Astrocyte (in vitro differentiated cells and primary cell): ENCODE measurements at regions not wholly inside any gene's neighbourhood (a gene's known extent, or its start where the extent isn't known, plus 50 kb on each side); places are given as distances from the start of the nearest gene placed in this dataset.

Experiments used
- DNase-seq: peaks from one replicate; pipeline ENCODE4 v3.0.0-alpha.2; 2010; ENCODE audit warnings: low read depth
- FAIRE-seq: peaks from 2 replicates; lab custom pipeline; 2011; peaks lifted over from hg19 to GRCh38; lab: Jason Lieb, UNC
- H2AFZ ChIP-seq: 2 replicates; pipeline ENCODE4 v1.6.0; 2012; ENCODE audit warnings: low read depth, low read length, inconsistent platforms
- H3K27ac ChIP-seq: 2 replicates; pipeline ENCODE4 v1.5.1; 2011; ENCODE audit warnings: low read depth, low read length, inconsistent platforms
- H3K27me3 ChIP-seq: 2 replicates; pipeline ENCODE4 v1.6.0; 2011; ENCODE audit warnings: low read length, inconsistent platforms; ENCODE audit not compliant: insufficient read depth
- H3K36me3 ChIP-seq: 2 replicates; pipeline ENCODE4 v1.5.1; 2011; ENCODE audit warnings: low read length, inconsistent platforms; ENCODE audit not compliant: insufficient read depth
- H3K4me1 ChIP-seq: 2 replicates; pipeline ENCODE4 v1.5.1; 2011; ENCODE audit warnings: low read length, inconsistent platforms; ENCODE audit not compliant: insufficient read depth
- H3K4me2 ChIP-seq: 2 replicates; pipeline ENCODE4 v1.6.0; 2012; ENCODE audit warnings: low read length, inconsistent platforms
- H3K4me3 ChIP-seq: 2 replicates; pipeline ENCODE4 v1.5.1; 2011; ENCODE audit warnings: low read depth, mild to moderate bottlenecking, low read length, inconsistent platforms; ENCODE audit not compliant: insufficient read depth
- H3K79me2 ChIP-seq: 2 replicates; pipeline ENCODE4 v1.6.0; 2012; ENCODE audit warnings: mild to moderate bottlenecking, low read length, inconsistent platforms; ENCODE audit not compliant: insufficient read depth
- H3K9ac ChIP-seq: 2 replicates; pipeline ENCODE4 v1.6.0; 2012; ENCODE audit warnings: mild to moderate bottlenecking, low read length, inconsistent platforms
- H3K9me3 ChIP-seq: 2 replicates; pipeline ENCODE4 v1.5.1; 2012; ENCODE audit warnings: low read depth, mild to moderate bottlenecking, low read length, inconsistent platforms; ENCODE audit not compliant: insufficient read depth
- H4K20me1 ChIP-seq: 2 replicates; pipeline ENCODE4 v1.6.0; 2012; ENCODE audit warnings: low read length, inconsistent platforms; ENCODE audit not compliant: insufficient read depth
- H3K27ac Mint-ChIP-seq: one replicate; pipeline ENCODE4 v1.8.0; 2021; ENCODE audit warnings: mild to moderate bottlenecking, mixed read lengths; ENCODE audit not compliant: unreplicated experiment
- H3K27me3 Mint-ChIP-seq: one replicate; pipeline ENCODE4 v1.8.0; 2021; ENCODE audit warnings: low read depth, mixed read lengths; ENCODE audit not compliant: unreplicated experiment
- H3K36me3 Mint-ChIP-seq: one replicate; pipeline ENCODE4 v1.8.0; 2021; ENCODE audit warnings: low read depth, mixed read lengths; ENCODE audit not compliant: unreplicated experiment
- H3K4me1 Mint-ChIP-seq: one replicate; pipeline ENCODE4 v1.8.0; 2021; ENCODE audit warnings: low read depth, mixed read lengths; ENCODE audit not compliant: unreplicated experiment
- H3K4me3 Mint-ChIP-seq: one replicate; pipeline ENCODE4 v1.8.0; 2021; ENCODE audit warnings: mild to moderate bottlenecking, moderate library complexity, mixed read lengths; ENCODE audit not compliant: unreplicated experiment
- H3K9me3 Mint-ChIP-seq: one replicate; pipeline ENCODE4 v1.8.0; 2021; ENCODE audit warnings: mild to moderate bottlenecking, mixed read lengths; ENCODE audit not compliant: unreplicated experiment
- CTCF ChIP-seq: IDR thresholded peaks from 2 replicates; pipeline ENCODE4 v1.5.1; 2011; ENCODE audit warnings: low read depth, mild to moderate bottlenecking, inconsistent platforms, low read length, moderate library complexity; ENCODE audit not compliant: insufficient read depth
- EZH2 ChIP-seq: IDR thresholded peaks from 2 replicates; pipeline ENCODE4 v1.6.1; 2012; ENCODE audit warnings: mild to moderate bottlenecking, low read length, inconsistent platforms; ENCODE audit not compliant: insufficient read depth

DNA sequence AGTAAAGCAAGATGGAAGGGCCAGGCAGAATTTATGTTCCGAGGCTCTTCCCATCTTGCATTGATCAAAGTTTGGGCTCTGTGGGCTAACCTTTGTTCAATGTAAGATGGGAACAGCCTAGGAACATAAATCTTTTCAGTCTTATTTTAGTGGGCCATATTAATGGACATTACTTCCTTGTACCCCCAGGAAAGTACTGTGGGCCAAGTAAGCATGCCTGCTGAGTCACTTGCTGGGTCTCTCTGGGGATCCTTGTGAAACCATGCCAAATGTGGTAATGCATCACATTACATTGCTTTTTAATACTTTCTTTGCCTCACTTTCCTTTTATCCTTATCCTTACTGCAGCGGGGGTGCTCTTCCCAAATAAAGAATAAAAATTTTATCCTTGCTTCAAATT lies 349.5 kb upstream of the POU1F1 start:
- no peaks in the 10 kb centered on the region for H3K9me3 ChIP-seq
- Mint-ChIP-seq H3K27me3 (no peaks in the 10 kb centered on the region), H3K4me3 (no peak overlapping the region), H3K9me3 (peaks cover 4% of the 10 kb centered on the region), H3K36me3 (no peaks in the 10 kb centered on the region), H3K27ac (no peak overlapping the region), H3K4me1 (peaks cover 5% of the 10 kb centered on the region)
- H3K4me3 ChIP-seq = no peak overlapping the region
- no peaks in the 10 kb centered on the region for H3K36me3 ChIP-seq
- no peak overlapping the region for H3K9ac ChIP-seq
- no peak overlapping the region for H2AFZ ChIP-seq
- H3K4me2 ChIP-seq = no peak overlapping the region
- no peak overlapping the region for H3K27ac ChIP-seq
- H3K4me1 ChIP-seq = no peaks in the 10 kb centered on the region
- H3K27me3 ChIP-seq = no peaks in the 10 kb centered on the region
- H4K20me1 ChIP-seq = no peaks in the 10 kb centered on the region
- no peak for FAIRE-seq
- H3K79me2 ChIP-seq = no peaks in the 10 kb centered on the region
- DNase-seq = no peak
- no peak for TF ChIP-seq EZH2
- no peak for TF ChIP-seq CTCF

DNA sequence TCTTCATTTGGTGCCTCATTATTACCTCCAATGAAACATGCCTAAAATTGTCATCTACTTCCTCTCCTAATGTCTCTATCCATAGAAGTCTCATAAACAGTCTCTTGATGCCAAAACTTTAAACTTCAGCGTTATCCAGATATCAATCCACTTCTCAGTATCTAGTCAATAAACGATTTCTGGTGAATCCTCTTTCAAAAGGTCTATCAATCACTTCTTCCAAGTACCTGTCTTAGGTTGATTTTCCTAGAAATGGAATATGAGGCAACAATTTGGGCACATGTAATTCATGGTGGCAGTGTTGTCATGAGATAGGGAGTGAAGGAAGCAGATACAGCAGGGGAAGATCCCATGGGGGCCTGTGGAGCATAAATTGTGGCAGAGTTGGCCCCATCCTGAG lies 348.5 kb upstream of the POU1F1 start:
- Histone ChIP-seq H3K4me3 (no peak overlapping the region), H3K79me2 (no peaks in the 10 kb centered on the region), H3K4me2 (no peak overlapping the region), H3K4me1 (no peaks in the 10 kb centered on the region), H3K9me3 (no peaks in the 10 kb centered on the region), H2AFZ (no peak overlapping the region), H3K9ac (no peak overlapping the region), H3K36me3 (no peaks in the 10 kb centered on the region), H3K27me3 (no peaks in the 10 kb centered on the region), H3K27ac (no peak overlapping the region), H4K20me1 (no peaks in the 10 kb centered on the region)
- no peak for FAIRE-seq
- no peak for DNase-seq
- Mint-ChIP-seq H3K9me3 (peaks cover 2% of the 10 kb centered on the region), H3K27me3 (no peaks in the 10 kb centered on the region), H3K27ac (no peak overlapping the region), H3K4me3 (no peak overlapping the region), H3K4me1 (peaks cover 5% of the 10 kb centered on the region), H3K36me3 (no peaks in the 10 kb centered on the region)
- TF ChIP-seq CTCF (no peak), EZH2 (no peak)

DNA sequence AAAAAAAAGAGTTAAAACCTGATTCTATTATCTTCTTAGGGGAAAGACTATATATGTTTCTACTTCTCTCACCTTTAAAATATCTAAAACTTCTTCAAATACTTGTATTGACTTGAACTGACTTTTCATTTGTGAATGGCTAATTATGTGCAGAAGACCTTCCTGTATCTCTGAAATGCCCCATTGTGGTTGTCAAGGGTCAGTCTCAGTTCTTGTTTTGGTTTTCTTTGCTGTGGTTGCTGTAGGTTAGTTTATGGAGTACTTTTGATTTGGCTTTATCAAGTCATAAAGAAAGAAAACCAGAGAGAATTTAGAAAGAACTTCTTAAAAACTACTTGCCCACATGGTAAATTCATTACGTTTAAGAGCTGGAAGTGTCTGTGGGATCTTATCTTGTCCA lies 345.3 kb upstream of the POU1F1 start:
- H3K36me3 ChIP-seq = no peaks in the 10 kb centered on the region
- H2AFZ ChIP-seq = no peak overlapping the region
- DNase-seq (no peak), FAIRE-seq (no peak)
- Mint-ChIP-seq H3K27me3 (no peaks in the 10 kb centered on the region), H3K4me3 (no peak overlapping the region), H3K4me1 (peaks cover 5% of the 10 kb centered on the region), H3K36me3 (no peaks in the 10 kb centered on the region), H3K9me3 (no peaks in the 10 kb centered on the region), H3K27ac (no peak overlapping the region)
- no peak overlapping the region for H3K9ac ChIP-seq
- no peak for TF ChIP-seq CTCF
- TF ChIP-seq EZH2 = no peak
- H3K4me2 ChIP-seq = no peak overlapping the region
- H3K27me3 ChIP-seq = no peaks in the 10 kb centered on the region
- H3K4me1 ChIP-seq = no peaks in the 10 kb centered on the region
- H3K79me2 ChIP-seq = no peaks in the 10 kb centered on the region
- no peak overlapping the region for H3K27ac ChIP-seq
- no peak overlapping the region for H3K4me3 ChIP-seq
- H3K9me3 ChIP-seq = no peaks in the 10 kb centered on the region
- H4K20me1 ChIP-seq = no peaks in the 10 kb centered on the region
